ENCODE measurements at regions not wholly inside any gene's neighbourhood (a gene's known extent, or its start where the extent isn't known, plus 50 kb on each side); places are given as distances from the start of the nearest gene placed in this dataset.

DNA sequence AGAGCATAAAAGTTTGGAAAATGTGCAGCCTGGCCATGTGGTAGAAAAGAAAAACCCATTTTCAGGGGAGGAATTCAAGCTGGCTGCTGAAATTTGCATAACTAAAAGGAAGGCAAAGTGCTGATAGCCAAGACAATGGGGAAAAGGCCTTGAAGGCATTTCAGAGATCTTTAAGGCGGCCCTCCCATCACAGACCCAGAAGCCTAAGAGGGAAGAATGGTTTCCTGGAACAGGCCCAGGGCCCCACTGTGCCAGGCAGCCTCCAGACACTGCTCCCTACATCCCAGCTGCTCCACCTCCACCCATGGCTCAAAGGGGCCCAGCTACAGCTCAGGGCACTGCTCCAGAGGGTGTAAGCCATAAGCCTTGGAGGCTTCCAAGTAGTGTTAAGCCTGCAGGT is 158.0 kb upstream of the PRDX4 start:
- TF ChIP-seq, protein P1, sequence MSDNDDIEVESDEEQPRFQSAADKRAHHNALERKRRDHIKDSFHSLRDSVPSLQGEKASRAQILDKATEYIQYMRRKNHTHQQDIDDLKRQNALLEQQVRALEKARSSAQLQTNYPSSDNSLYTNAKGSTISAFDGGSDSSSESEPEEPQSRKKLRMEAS (IDR thresholded peaks at IDR 0.05; ENCODE audit: insufficient read depth, insufficient read length) = no peak
- TF ChIP-seq, protein P2, sequence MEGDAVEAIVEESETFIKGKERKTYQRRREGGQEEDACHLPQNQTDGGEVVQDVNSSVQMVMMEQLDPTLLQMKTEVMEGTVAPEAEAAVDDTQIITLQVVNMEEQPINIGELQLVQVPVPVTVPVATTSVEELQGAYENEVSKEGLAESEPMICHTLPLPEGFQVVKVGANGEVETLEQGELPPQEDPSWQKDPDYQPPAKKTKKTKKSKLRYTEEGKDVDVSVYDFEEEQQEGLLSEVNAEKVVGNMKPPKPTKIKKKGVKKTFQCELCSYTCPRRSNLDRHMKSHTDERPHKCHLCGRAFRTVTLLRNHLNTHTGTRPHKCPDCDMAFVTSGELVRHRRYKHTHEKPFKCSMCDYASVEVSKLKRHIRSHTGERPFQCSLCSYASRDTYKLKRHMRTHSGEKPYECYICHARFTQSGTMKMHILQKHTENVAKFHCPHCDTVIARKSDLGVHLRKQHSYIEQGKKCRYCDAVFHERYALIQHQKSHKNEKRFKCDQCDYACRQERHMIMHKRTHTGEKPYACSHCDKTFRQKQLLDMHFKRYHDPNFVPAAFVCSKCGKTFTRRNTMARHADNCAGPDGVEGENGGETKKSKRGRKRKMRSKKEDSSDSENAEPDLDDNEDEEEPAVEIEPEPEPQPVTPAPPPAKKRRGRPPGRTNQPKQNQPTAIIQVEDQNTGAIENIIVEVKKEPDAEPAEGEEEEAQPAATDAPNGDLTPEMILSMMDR (IDR thresholded peaks at IDR 0.05; ENCODE audit: extremely low read depth in 1 of 2, insufficient read depth in 1 of 2, low read depth in 1 of 2, low read length in 2 of 2) = no peak
- no peak for TF ChIP-seq POLR2A (IDR thresholded peaks at IDR 0.05; ENCODE audit: low read depth, low read length)
- no peak for TF ChIP-seq EZH2 (IDR thresholded peaks at IDR 0.05; ENCODE audit: borderline replicate concordance, low read depth, low read length, severe bottlenecking)
- no peak for TF ChIP-seq POLR2AphosphoS5 (IDR thresholded peaks at IDR 0.05; ENCODE audit: insufficient read depth, low read depth, low read length)

All from endothelial cell of umbilical vein (primary cell).